GM23338 (cell line): ENCODE measurements at regions not wholly inside any gene's neighbourhood (a gene's known extent, or its start where the extent isn't known, plus 50 kb on each side); places are given as distances from the start of the nearest gene placed in this dataset.

ENCODE experiments used
- CTCF ChIP-seq, 2 experiments: fragments of 200-600 bp in 1 of 2; sonication (generic) in 1 of 2; conservative IDR thresholded peaks; 2 replicates each; pipeline versions ENCODE4 v1.5.1 to v1.6.1; 2016 to 2017; ENCODE audit warnings: antibody characterized with exemption in 2 of 2, low read depth in 2 of 2, mild to moderate bottlenecking in 2 of 2, moderate library complexity in 1 of 2
- POLR2AphosphoS5 ChIP-seq: IDR thresholded peaks from 2 replicates; pipeline ENCODE4 v1.6.1; 2016; ENCODE audit warnings: antibody characterized with exemption, low read depth

- TF ChIP-seq CTCF (conservative IDR thresholded peaks at IDR 0.05; ENCODE audit: low read depth in 2 of 2) (no peak), POLR2AphosphoS5 (no peak)
Measured at GRCh38 chr3:98971169-98971681, 69.7 kb upstream of the DCBLD2 start.
